CD4-positive, alpha-beta T cell (primary cell): ENCODE measurements at regions not wholly inside any gene's neighbourhood (a gene's known extent, or its start where the extent isn't known, plus 50 kb on each side); places are given as distances from the start of the nearest gene placed in this dataset.
A peak's percentile ranks its signal among the peaks of the same experiment; 100 is the strongest.

Experiments
- ATAC-seq: fragments of 200-7000 bp; cut with Tn5 transposase; one replicate; pipeline ENCODE4 v1.10.0; 2022; ENCODE audit warnings: mild to moderate bottlenecking; ENCODE audit not compliant: poor library complexity
- CTCF ChIA-PET: fragments of 350-600 bp; sonication (Branson Sonifier 250); formaldehyde crosslinking; loops from one replicate; lab custom pipeline; 2021; ENCODE audit warnings: antibody characterized with exemption, inconsistent platforms; lab: Charles Lee
- POLR2A ChIA-PET: fragments of 350-600 bp; sonication (Branson Sonifier 250); formaldehyde crosslinking; loops from one replicate; lab custom pipeline; 2021; ENCODE audit warnings: antibody characterized with exemption, inconsistent platforms; lab: Charles Lee
- DNase-seq, 14 experiments: peaks; one replicate each; pipeline ENCODE4 v3.0.0-alpha.2; 2013 to 2020; ENCODE audit warnings: mixed read lengths in 2 of 14
- H3K27ac ChIP-seq, 2 donors: one replicate each; pipeline versions ENCODE4 v1.5.1 to v1.7.0; 2013; ENCODE audit warnings: low read length in 2 of 2, low read depth in 1 of 2, mild to moderate bottlenecking in 1 of 2
- H3K27me3 ChIP-seq, 2 experiments: 1 replicate in 1 of 2; 2 replicates in 1 of 2; pipeline versions ENCODE4 v1.6.1 to v1.7.0; 2013; ENCODE audit warnings: low read length in 2 of 2, control low read depth in 1 of 2, mild to moderate bottlenecking in 1 of 2, moderate library complexity in 1 of 2; ENCODE audit not compliant: insufficient read depth in 2 of 2, control insufficient read depth in 1 of 2
- H3K36me3 ChIP-seq: one replicate; pipeline ENCODE4 v1.6.1; 2013; ENCODE audit warnings: low read length, control low read depth; ENCODE audit not compliant: insufficient read depth
- H3K4me1 ChIP-seq: one replicate; pipeline ENCODE4 v1.6.1; 2013; ENCODE audit warnings: low read length, control low read depth; ENCODE audit not compliant: insufficient read depth
- H3K4me3 ChIP-seq: one replicate; pipeline ENCODE4 v1.5.1; 2013; ENCODE audit warnings: mild to moderate bottlenecking, low read length, moderate library complexity
- H3K9me3 ChIP-seq, 2 experiments: 1 replicate in 1 of 2; 2 replicates in 1 of 2; pipeline versions ENCODE4 v1.6.1 to v1.7.0; 2013; ENCODE audit warnings: low read length in 2 of 2, mild to moderate bottlenecking in 2 of 2, control low read depth in 1 of 2, moderate library complexity in 1 of 2; ENCODE audit not compliant: control insufficient read depth in 1 of 2, insufficient read depth in 1 of 2
- H3K27ac Mint-ChIP-seq: one replicate; pipeline ENCODE4 v1.8.0; 2020; ENCODE audit warnings: mixed read lengths
- H3K27me3 Mint-ChIP-seq: one replicate; pipeline ENCODE4 v1.8.0; 2021; ENCODE audit warnings: mixed read lengths
- H3K36me3 Mint-ChIP-seq: one replicate; pipeline ENCODE4 v1.8.0; 2021; ENCODE audit warnings: low read depth, mixed read lengths
- H3K4me1 Mint-ChIP-seq: one replicate; pipeline ENCODE4 v1.8.0; 2021; ENCODE audit warnings: low read depth, mixed read lengths
- H3K4me3 Mint-ChIP-seq: one replicate; pipeline ENCODE4 v1.8.0; 2020; ENCODE audit warnings: mild to moderate bottlenecking, mixed read lengths
- H3K9me3 Mint-ChIP-seq: one replicate; pipeline ENCODE4 v1.8.0; 2020; ENCODE audit warnings: mixed read lengths
- CTCF ChIP-seq: fragments of 200-600 bp; IDR thresholded peaks from one replicate; pipeline ENCODE4 v1.8.0; 2022; ENCODE audit warnings: antibody characterized with exemption, mild to moderate bottlenecking
- intact Hi-C, 2 experiments: fragments of 100-400 bp; cut with DNase I in 1 of 2; cut with micrococcal nuclease in 1 of 2; formaldehyde crosslinking; loops; one replicate each; pipeline versions ENCODE4 v1.15.1 to v1.9.0; 2023 to 2025; cut with DNase I, micrococcal nuclease

DNA sequence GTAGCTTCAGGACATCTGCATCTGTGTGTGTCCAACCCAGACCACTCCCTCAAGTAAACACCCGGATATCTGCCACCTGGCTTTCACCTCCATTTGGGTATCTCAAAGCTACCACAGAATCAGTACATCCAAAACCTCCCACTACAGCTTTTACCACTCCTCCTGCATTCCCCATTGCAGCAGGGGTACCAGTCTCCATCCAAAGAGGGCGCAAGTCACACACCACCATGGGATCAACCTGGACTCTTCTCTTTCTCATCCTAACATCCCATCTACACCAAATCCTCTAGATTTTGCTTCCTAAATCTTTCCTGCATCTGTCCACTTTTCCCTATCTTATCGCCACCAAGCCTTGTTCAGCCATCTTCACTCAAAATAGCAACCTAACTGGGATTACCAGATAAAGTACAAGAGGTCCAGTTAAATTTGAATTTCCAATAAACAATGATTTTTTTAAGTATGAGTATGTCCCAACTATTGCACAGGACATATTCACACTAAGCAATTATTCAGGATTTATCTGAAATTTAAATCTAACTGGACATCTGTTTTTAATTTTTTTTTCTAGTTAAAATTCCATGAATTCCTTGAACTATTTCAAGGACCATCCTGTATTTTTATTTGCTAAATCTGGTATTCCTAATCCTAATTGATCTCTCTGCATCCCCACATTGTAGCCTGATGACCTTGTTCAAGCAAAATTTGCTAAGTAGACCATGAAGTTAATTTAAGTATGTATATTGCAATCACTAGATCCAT lies 164.3 kb upstream of the MLN start:
- Histone ChIP-seq H3K4me3 (no peak overlapping the region), H3K27me3 (peaks cover 0 to 9% of the 10 kb centered on the region in 2 experiments), H3K9me3 (peaks cover 5 to 11% of the 10 kb centered on the region in 2 experiments), H3K4me1 (no peaks in the 10 kb centered on the region), H3K36me3 (no peaks in the 10 kb centered on the region), H3K27ac (no peak overlapping the region)
- no peaks in the 10 kb centered on the region for H3K4me1 Mint-ChIP-seq
- ATAC-seq (no peak), DNase-seq (no peak)
- ChIA-PET POLR2A (no interaction called here), CTCF (no interaction called here)
- H3K4me3 Mint-ChIP-seq, result no peak overlapping the region
- H3K9me3 Mint-ChIP-seq, result no peaks in the 10 kb centered on the region
- intact Hi-C loops, result no loop called here
- TF ChIP-seq CTCF, result no peak
- no peak overlapping the region for H3K27ac Mint-ChIP-seq
- H3K36me3 Mint-ChIP-seq, result no peaks in the 10 kb centered on the region
- peaks cover 37% of the 10 kb centered on the region for H3K27me3 Mint-ChIP-seq

GRCh38 chr6:33967265-33967767 lies 163.5 kb upstream of the MLN start:
- Mint-ChIP-seq H3K27me3 (peaks cover 37% of the 10 kb centered on the region), H3K4me3 (no peak overlapping the region), H3K9me3 (no peaks in the 10 kb centered on the region), H3K27ac (no peak overlapping the region), H3K4me1 (no peaks in the 10 kb centered on the region), H3K36me3 (no peaks in the 10 kb centered on the region)
- H3K36me3 ChIP-seq, result no peaks in the 10 kb centered on the region
- DNase-seq (peak in 1 of 14 experiments; percentile 7), ATAC-seq (no peak)
- H3K4me3 ChIP-seq, result no peak overlapping the region
- CTCF ChIA-PET, result no interaction called here
- peaks cover 5 to 20% of the 10 kb centered on the region in 2 experiments for H3K9me3 ChIP-seq
- no peak for TF ChIP-seq CTCF
- H3K4me1 ChIP-seq, result no peaks in the 10 kb centered on the region
- peaks cover 0 to 9% of the 10 kb centered on the region in 2 experiments for H3K27me3 ChIP-seq
- intact Hi-C loops, result no loop called here
- POLR2A ChIA-PET, result no interaction called here
- no peak overlapping the region for H3K27ac ChIP-seq

DNA sequence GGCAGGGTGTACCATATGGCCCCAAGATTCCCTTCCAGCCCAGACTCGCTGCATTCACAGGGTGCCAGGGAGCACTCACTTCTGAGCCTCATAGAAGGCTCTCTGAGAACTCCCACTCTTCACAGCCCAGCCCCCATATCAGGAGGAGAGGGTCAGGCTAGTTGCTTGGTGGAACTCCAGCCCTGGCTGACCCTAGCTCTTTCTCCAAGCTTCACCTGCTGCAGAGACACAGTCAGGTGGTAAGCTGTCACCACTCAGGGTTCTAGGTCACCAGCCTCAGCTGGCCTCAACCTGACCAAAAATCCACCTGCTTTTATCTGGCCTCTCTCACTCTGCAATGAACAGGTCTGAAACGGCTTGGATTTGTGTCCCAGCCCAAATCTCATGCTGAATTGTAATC lies 162.7 kb upstream of the MLN start:
- DNase-seq, result peak in 1 of 14 experiments; percentile 10
- Histone ChIP-seq H3K36me3 (no peaks in the 10 kb centered on the region), H3K27ac (no peak overlapping the region), H3K27me3 (peaks cover 0 to 9% of the 10 kb centered on the region in 2 experiments), H3K4me3 (no peak overlapping the region), H3K9me3 (peaks cover under 1 to 21% of the 10 kb centered on the region in 2 experiments), H3K4me1 (no peaks in the 10 kb centered on the region)
- intact Hi-C loops, result no loop called here
- H3K36me3 Mint-ChIP-seq, result no peaks in the 10 kb centered on the region
- ATAC-seq, result no peak
- no peaks in the 10 kb centered on the region for H3K4me1 Mint-ChIP-seq
- H3K9me3 Mint-ChIP-seq, result no peaks in the 10 kb centered on the region
- POLR2A ChIA-PET, result no interaction called here
- H3K27ac Mint-ChIP-seq, result no peak overlapping the region
- CTCF ChIA-PET, result no interaction called here
- TF ChIP-seq CTCF, result no peak
- H3K27me3 Mint-ChIP-seq, result peaks cover 31% of the 10 kb centered on the region
- H3K4me3 Mint-ChIP-seq, result no peak overlapping the region
